GM21423 (cell line): ENCODE measurements at regions not wholly inside any gene's neighbourhood (a gene's known extent, or its start where the extent isn't known, plus 50 kb on each side); places are given as distances from the start of the nearest gene placed in this dataset.

Experiments used
- ATAC-seq: cut with Tn5 transposase; IDR thresholded peaks from one replicate; pipeline ENCODE4 v1.9.1; 2021; ENCODE audit warnings: mild to moderate bottlenecking, moderate library complexity; ENCODE audit not compliant: unreplicated experiment

DNA sequence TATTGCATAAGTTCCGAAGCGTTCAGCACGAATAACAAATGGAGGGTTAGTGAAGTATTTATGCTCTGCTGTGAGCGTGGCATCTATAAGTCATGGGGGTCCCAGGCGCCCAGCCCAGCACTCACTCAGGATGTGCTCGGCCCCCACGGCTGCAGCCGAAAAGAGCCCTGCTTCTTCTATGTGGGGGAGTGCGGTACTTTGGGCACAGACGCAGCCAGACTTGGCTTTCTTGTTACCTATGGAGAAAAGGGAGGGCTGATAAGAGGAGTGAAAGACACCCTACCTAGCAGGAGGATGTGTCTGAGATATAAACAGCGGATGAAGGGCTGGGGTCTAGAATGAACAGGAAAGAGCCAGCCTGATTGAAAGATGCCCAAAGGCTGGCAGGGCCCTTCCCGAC lies 51.4 kb downstream of the MRPL36 start:
- ATAC-seq = no peak

GRCh38 chr5:1747803-1748085 lies 51.9 kb downstream of the MRPL36 start:
- ATAC-seq = no peak

DNA sequence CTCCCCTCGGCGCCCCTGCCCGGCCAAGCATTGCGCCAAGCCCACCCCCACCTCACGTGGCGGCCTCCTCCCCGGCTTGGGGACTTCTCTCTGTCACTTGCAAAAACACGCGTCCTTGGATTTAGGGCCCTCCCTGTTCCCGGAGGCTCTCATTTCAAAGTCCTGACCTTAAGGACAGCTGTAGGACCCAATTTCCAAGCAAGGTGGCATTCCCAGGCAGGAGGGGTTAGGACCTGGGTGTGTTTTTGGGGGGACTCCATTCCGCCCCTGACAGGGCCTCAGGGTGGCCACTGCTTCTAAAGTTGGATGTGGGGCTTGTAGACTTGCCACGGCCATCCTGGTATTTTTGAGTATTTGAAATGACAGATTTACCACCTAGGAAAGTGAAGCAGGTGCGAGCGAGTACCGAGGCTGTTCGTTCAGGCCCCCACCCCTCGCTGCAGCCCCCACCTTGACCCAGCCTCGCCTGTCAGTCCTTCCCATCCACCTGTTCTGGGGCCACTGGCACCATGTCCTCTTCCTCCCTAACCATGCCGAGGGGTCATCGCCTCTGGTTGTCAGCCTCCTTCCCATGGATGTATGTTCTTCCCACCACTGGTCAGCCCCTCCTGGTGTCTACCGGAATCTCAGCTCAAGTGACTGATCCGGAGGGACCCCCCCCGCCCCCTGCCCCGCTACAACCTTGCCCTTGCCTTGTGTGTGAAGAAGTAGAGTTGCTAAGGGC lies 52.4 kb downstream of the MRPL36 start:
- ATAC-seq = no peak

GRCh38 chr5:1746371-1747078 lies 53.1 kb downstream of the MRPL36 start:
- ATAC-seq = no peak

DNA sequence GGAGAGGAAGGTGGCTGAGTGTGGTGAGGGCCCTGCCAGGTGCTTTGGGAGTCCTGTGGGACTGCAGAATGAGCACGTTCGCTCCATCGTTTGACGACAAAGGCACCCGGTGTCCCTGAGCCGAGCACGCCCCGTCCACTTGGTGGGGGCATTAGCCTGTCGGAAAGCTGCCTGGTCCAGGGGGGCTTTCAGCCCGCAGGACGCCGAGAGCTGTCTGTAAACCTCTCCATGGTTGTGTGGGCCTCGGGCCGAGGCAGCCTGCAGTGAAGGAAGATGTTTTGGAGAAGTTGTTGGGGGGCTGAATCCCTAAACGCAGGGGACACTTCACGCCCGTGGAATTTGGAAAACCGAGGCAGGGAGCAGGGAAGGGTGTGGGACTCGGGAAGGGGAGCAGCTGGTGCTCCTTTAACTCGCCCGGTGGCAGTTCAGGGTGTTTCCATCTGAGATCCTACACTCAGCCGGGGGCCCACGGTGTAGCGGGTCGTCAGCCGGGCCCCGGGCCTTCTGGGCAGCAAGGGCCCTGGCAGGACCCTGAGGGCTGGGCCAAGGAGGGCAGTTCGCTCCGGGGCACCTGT lies 53.8 kb downstream of the MRPL36 start:
- no peak for ATAC-seq

DNA sequence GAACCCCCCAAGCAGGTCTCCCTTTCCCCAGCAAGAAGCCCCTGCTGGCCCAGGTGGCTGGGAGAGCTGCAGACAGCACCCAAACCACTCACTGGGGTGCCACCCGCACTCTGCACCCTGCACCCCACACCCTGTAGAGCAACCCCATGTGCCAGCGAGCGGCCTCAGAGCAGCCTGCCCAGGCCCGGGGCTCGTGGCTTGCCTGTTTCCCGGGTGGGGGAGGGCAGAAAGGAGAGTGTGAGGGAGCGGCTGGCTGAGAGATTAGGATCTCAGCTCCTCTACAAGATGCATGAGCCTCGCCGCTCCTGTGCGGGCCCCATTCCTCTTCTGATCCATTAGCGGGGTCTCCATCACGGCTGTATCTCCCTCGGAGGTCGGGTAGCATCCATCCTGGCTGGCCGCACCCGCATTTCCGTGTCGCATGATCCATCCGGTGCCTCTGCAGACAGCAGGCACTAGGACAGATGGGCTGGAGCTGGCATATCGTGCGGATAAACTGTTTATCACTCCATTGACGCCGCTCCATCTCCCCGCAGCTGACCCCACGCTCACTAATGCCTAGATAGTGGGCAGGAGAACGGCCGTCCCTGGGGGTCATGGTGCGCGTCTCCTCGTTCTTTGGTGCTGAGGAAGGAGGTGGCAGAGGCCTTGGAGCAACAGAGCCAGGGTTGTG lies 54.4 kb downstream of the MRPL36 start:
- ATAC-seq = no peak

GRCh38 chr5:1744393-1745122 lies 55.1 kb downstream of the MRPL36 start:
- ATAC-seq = no peak

DNA sequence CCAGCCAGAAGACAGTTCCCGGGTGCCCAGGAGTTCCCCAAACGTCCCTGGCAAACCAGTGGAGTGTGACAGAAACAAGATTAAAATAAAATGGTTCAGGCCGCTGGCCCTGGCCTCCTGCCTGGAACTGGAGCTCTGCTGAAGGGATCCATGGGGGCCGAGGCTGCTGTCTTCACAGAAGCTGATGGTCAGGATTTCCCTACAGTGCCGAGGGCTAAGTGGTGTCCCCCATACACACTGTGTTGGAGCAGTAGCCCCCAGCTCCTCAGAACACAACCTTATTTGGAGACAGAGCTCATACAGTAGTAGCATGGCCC lies 55.9 kb downstream of the MRPL36 start:
- ATAC-seq = no peak

DNA sequence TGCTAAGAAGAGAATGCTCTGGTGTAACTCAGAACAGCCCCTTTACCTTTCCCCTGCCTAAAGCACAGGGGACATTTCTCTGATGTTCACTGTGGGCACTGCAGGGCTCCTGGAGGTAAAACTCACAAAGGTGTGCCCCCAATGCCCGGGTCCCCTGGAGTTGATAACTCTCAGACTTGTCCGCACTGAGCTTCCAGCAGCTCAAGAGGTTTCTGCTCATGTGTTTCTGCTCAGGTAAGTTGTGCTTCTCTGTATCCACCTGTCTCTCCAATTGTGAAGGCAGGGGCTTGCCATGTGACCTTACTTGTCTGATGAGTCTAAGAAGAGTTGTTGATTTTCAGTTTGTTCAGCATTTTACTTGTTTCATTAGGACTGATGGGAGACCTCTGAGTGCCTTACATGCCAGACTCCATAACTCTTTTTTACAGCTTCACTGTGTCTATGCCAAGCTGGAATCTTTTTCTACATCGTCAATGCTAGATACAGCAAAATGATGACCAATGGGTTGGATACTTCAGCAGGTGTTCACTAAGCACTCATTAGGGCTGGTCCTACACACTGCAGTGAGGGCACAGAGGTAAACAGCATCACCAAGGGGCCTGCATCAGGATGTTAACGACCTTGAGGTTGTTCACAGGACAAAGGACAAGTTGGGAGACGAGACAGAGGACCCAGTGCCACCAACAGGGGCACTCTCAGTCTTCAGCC lies 56.4 kb downstream of the MRPL36 start:
- no peak for ATAC-seq

DNA sequence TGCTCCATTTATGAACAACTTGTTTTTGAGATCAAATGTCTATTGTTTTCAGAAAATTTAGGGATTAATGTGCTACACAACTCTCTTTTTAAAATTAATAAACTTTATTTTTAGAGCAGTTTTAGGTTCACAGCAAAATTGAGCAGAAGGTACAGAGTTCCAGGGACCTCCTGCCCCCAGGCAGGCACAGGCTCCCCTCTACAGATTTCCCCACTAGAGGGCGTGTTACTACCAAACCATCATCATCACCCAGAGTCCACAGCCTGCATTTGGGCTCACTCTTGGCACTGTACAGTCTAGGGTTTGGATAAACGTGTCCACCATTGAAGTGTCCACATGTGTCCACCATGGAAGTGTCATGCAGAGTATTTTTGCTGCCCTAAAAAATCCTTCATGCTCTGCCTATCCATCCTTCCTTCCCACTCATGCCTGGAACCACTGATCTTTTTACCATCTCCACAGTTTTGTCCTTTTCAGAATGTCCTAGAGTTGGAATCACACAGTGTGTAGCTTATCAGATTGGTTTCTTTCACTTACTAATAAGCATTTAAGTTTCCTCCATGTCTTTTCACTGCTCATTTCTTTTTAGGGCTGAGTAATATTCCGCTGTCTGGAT lies 61.7 kb downstream of the MRPL36 start:
- ATAC-seq = peak; percentile 63

DNA sequence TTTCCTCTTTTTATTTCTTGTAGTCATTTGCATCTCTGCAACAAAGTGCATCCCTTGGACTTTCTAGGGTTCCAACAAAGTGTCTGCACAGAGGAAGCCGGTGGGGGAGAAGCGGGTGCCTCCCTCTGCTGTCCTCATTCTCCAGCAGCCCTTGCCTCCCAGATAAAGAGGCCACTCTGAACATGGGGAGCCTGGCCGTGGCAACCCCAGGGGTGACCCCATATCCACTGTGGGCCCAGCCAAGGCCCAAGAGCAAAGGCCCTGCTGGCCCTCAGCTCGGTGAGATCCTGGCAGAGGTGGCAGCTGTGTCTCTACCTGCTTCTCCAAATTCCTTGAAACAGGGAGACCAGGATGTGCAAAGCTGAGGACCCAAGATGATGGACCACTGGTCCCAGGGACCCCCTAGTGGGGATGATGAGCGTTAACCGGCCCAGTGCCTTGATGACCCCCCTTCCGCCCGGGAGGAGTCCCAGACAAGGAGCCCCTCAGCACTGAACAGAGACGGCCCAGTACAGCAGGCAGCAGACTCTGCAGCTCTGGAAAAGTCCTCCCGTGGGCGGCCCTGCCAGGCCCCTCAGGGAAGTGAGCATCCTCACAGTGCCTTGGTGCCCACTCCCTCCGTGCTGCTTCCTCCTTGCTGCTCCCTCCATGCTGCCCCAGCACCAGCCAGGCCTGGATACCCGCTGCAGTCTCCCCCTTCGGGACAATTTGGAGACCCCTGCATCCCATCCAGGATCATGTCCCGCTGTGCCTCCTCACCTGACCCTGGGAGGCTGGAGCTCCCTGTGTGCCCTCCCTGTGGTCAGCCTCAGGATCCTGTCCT lies 62.5 kb downstream of the MRPL36 start:
- ATAC-seq = no peak

- ATAC-seq = no peak
These were observed 63.6 kb downstream of the MRPL36 start for GRCh38 chr5:1736065-1736464.

DNA sequence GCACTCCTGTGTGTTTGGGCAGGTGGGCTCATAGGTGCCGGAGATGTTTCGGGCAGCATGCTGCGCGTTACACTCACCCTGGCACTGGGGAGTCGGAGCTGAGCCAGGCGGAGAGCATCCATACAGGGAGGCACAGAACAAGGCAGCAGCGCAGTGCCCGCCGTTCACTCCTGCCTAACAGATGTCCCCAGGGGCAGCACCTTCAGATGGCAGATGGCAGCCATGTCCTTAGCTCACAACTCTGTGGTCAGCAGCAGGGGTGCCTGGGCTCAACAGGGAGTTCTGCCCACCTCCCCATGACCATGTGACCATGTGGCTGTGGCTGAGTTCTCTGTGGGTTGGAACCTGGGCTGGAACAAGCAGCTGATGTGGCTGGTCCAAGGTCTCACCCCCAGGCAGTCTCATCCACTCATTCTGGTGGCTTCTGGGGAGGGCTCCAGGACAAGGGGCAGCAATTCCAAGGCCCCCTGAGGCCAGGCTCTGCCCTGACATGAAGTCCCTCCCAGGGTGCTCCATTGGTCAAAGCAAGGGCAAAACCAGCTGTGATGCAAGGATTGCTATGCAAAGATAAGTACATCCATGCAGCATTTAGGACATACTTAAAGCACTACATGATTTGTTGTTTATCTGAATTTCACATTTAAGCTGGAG lies 64.2 kb downstream of the MRPL36 start:
- no peak for ATAC-seq

DNA sequence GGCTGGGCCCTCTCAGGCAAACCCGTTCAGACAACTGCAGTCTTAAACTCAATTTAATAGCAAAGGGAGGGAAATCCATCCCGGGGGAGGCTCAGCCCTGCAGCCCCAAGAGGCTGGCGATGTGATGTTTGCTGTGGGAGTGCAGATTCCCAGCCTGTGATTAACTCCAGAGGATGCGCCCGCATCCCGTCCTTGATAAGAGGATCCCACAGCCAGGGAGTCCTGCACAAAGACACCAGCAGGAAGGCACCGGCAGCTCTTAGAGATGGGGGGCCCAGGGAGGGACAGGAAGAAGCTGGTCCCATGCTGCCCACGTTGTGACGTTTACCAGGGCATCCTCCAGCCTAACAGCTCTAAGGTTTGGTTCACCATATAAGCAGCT lies 64.7 kb downstream of the MRPL36 start:
- ATAC-seq = no peak

GRCh38 chr5:1734271-1734907 lies 65.2 kb downstream of the MRPL36 start:
- no peak for ATAC-seq

GRCh38 chr5:1733369-1733768 lies 66.3 kb downstream of the MRPL36 start:
- no peak for ATAC-seq

DNA sequence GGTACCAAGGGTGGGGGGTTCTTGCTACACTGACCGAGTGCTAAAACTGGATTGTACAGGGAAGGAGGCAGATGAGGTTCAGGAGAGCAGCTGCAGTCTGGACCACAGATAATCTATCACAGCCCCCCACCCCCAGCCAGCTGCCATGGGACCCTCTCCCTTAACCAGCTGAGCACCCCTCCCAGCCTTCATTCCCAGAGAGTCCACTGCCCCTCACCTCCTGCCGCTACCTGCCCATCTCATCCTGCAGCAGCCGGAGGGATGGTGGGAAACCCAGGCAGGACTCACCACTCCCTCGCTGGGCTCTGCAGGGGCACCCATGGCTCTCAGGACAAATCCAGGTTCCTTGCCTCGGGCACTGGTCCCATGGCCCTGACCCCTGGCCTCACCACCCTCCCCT lies 66.7 kb downstream of the MRPL36 start:
- no peak for ATAC-seq

GRCh38 chr5:1732238-1732941 lies 67.2 kb downstream of the MRPL36 start:
- no peak for ATAC-seq
